Stimulated activated memory B cell treated with anti-CD40 and anti-IgM and Interleukin-4, amounts not matched to agents 10 μg/mL and 1 μg/mL and 100 μg/mL, for 72 hours (primary cell): ENCODE measurements at regions not wholly inside any gene's neighbourhood (a gene's known extent, or its start where the extent isn't known, plus 50 kb on each side); places are given as distances from the start of the nearest gene placed in this dataset.

Experiments used
- ATAC-seq: fragments of 150-1000 bp; cut with Tn5 transposase; 2 replicates; pipeline ENCODE4 v1.10.0; 2021
- H3K27ac Mint-ChIP-seq: one replicate; pipeline ENCODE4 v1.8.0; 2022; ENCODE audit warnings: mild to moderate bottlenecking, mixed read lengths
- H3K27me3 Mint-ChIP-seq: one replicate; pipeline ENCODE4 v1.8.0; 2022; ENCODE audit warnings: mixed read lengths
- H3K36me3 Mint-ChIP-seq: one replicate; pipeline ENCODE4 v1.8.0; 2022; ENCODE audit warnings: mixed read lengths
- H3K4me1 Mint-ChIP-seq: one replicate; pipeline ENCODE4 v1.8.0; 2022; ENCODE audit warnings: mixed read lengths
- H3K4me3 Mint-ChIP-seq: one replicate; pipeline ENCODE4 v1.8.0; 2022; ENCODE audit warnings: mild to moderate bottlenecking, moderate library complexity, mixed read lengths
- H3K9me3 Mint-ChIP-seq: one replicate; pipeline ENCODE4 v1.8.0; 2022; ENCODE audit warnings: mixed read lengths

GRCh38 chr6:14450578-14450977, 333.0 kb downstream of the CD83 start:
- no peak for ATAC-seq
- no peaks in the 10 kb centered on the region for H3K27me3 Mint-ChIP-seq
- peaks cover 7% of the 10 kb centered on the region for H3K4me1 Mint-ChIP-seq
- peaks cover 9% of the 10 kb centered on the region for H3K9me3 Mint-ChIP-seq
- no peak overlapping the region for H3K27ac Mint-ChIP-seq
- no peak overlapping the region for H3K4me3 Mint-ChIP-seq
- peaks cover 32% of the 10 kb centered on the region for H3K36me3 Mint-ChIP-seq

- H3K9me3 Mint-ChIP-seq, result peaks cover 9% of the 10 kb centered on the region
- no peak overlapping the region for H3K27ac Mint-ChIP-seq
- no peak for ATAC-seq
- no peak overlapping the region for H3K4me3 Mint-ChIP-seq
- H3K36me3 Mint-ChIP-seq, result peaks cover 37% of the 10 kb centered on the region
- H3K27me3 Mint-ChIP-seq, result no peaks in the 10 kb centered on the region
- peaks cover 7% of the 10 kb centered on the region for H3K4me1 Mint-ChIP-seq
Measured at GRCh38 chr6:14451594-14452374, 334.2 kb downstream of the CD83 start.

- Mint-ChIP-seq H3K9me3 (peaks cover 6% of the 10 kb centered on the region), H3K36me3 (peaks cover 26% of the 10 kb centered on the region), H3K27ac (no peak overlapping the region), H3K27me3 (no peaks in the 10 kb centered on the region), H3K4me1 (peaks cover 7% of the 10 kb centered on the region), H3K4me3 (no peak overlapping the region)
- peak; percentile 39 for ATAC-seq
Measured at GRCh38 chr6:14452567-14453527, 335.3 kb downstream of the CD83 start.

- Mint-ChIP-seq H3K27me3 (no peaks in the 10 kb centered on the region), H3K36me3 (peaks cover 18% of the 10 kb centered on the region), H3K27ac (no peak overlapping the region), H3K4me3 (no peak overlapping the region), H3K4me1 (peaks cover 14% of the 10 kb centered on the region), H3K9me3 (no peaks in the 10 kb centered on the region)
- no peak for ATAC-seq
Measured at GRCh38 chr6:14453712-14454472, 336.3 kb downstream of the CD83 start.

GRCh38 chr6:14454473-14454775, 336.9 kb downstream of the CD83 start:
- H3K4me1 Mint-ChIP-seq, result peaks cover 14% of the 10 kb centered on the region

GRCh38 chr6:14455427-14455826, 337.9 kb downstream of the CD83 start:
- ATAC-seq, result no peak
- Mint-ChIP-seq H3K27ac (peak overlapping the region; percentile 27), H3K4me3 (no peak overlapping the region), H3K27me3 (no peaks in the 10 kb centered on the region), H3K4me1 (peaks cover 14% of the 10 kb centered on the region), H3K9me3 (no peaks in the 10 kb centered on the region), H3K36me3 (peaks cover 30% of the 10 kb centered on the region)

More at GRCh38 chr6:14454473-14454775, 336.9 kb downstream of the CD83 start:
- no peak for ATAC-seq
- H3K36me3 Mint-ChIP-seq, result peaks cover 22% of the 10 kb centered on the region
- H3K27ac Mint-ChIP-seq, result peak overlapping the region; percentile 47
- H3K27me3 Mint-ChIP-seq, result no peaks in the 10 kb centered on the region
- no peak overlapping the region for H3K4me3 Mint-ChIP-seq
- H3K9me3 Mint-ChIP-seq, result no peaks in the 10 kb centered on the region

- Mint-ChIP-seq H3K9me3 (no peaks in the 10 kb centered on the region), H3K4me3 (no peak overlapping the region), H3K27ac (peak overlapping the region; percentile 27), H3K4me1 (peaks cover 14% of the 10 kb centered on the region), H3K27me3 (no peaks in the 10 kb centered on the region), H3K36me3 (peaks cover 36% of the 10 kb centered on the region)
- ATAC-seq, result no peak
Measured at GRCh38 chr6:14455876-14456648, 338.5 kb downstream of the CD83 start.

- Mint-ChIP-seq H3K36me3 (peaks cover 33% of the 10 kb centered on the region), H3K27ac (no peak overlapping the region), H3K27me3 (no peaks in the 10 kb centered on the region), H3K9me3 (no peaks in the 10 kb centered on the region), H3K4me3 (no peak overlapping the region), H3K4me1 (peaks cover 14% of the 10 kb centered on the region)
- no peak for ATAC-seq
Measured at GRCh38 chr6:14456941-14457340, 339.4 kb downstream of the CD83 start.

- Mint-ChIP-seq H3K4me3 (no peak overlapping the region), H3K27me3 (no peaks in the 10 kb centered on the region), H3K36me3 (peaks cover 40% of the 10 kb centered on the region), H3K4me1 (peaks cover 6% of the 10 kb centered on the region), H3K9me3 (peaks cover 3% of the 10 kb centered on the region), H3K27ac (no peak overlapping the region)
- no peak for ATAC-seq
Measured at GRCh38 chr6:14458669-14459266, 341.2 kb downstream of the CD83 start.

GRCh38 chr6:14459315-14459714, 341.7 kb downstream of the CD83 start:
- Mint-ChIP-seq H3K4me3 (no peak overlapping the region), H3K9me3 (peaks cover 3% of the 10 kb centered on the region), H3K36me3 (peaks cover 40% of the 10 kb centered on the region), H3K4me1 (peaks cover 6% of the 10 kb centered on the region), H3K27ac (no peak overlapping the region), H3K27me3 (no peaks in the 10 kb centered on the region)
- ATAC-seq, result no peak

- no peaks in the 10 kb centered on the region for H3K27me3 Mint-ChIP-seq
- peaks cover 6% of the 10 kb centered on the region for H3K4me1 Mint-ChIP-seq
- no peak for ATAC-seq
- peaks cover 41% of the 10 kb centered on the region for H3K36me3 Mint-ChIP-seq
- H3K27ac Mint-ChIP-seq, result no peak overlapping the region
- H3K9me3 Mint-ChIP-seq, result peaks cover 6% of the 10 kb centered on the region
- H3K4me3 Mint-ChIP-seq, result no peak overlapping the region
Measured at GRCh38 chr6:14460556-14460955, 343.0 kb downstream of the CD83 start.

- peaks cover 6% of the 10 kb centered on the region for H3K4me1 Mint-ChIP-seq
- no peaks in the 10 kb centered on the region for H3K27me3 Mint-ChIP-seq
- H3K27ac Mint-ChIP-seq, result no peak overlapping the region
- peaks cover 11% of the 10 kb centered on the region for H3K9me3 Mint-ChIP-seq
- no peak overlapping the region for H3K4me3 Mint-ChIP-seq
- ATAC-seq, result no peak
- H3K36me3 Mint-ChIP-seq, result peaks cover 44% of the 10 kb centered on the region
Measured at GRCh38 chr6:14462135-14462534, 344.6 kb downstream of the CD83 start.

- H3K4me1 Mint-ChIP-seq, result peaks cover 6% of the 10 kb centered on the region
- no peak overlapping the region for H3K4me3 Mint-ChIP-seq
- peaks cover 11% of the 10 kb centered on the region for H3K9me3 Mint-ChIP-seq
- peaks cover 44% of the 10 kb centered on the region for H3K36me3 Mint-ChIP-seq
- H3K27me3 Mint-ChIP-seq, result no peaks in the 10 kb centered on the region
- H3K27ac Mint-ChIP-seq, result no peak overlapping the region
- no peak for ATAC-seq
Measured at GRCh38 chr6:14462566-14462965, 345.0 kb downstream of the CD83 start.

GRCh38 chr6:14463110-14463509, 345.5 kb downstream of the CD83 start:
- ATAC-seq, result no peak
- H3K9me3 Mint-ChIP-seq, result peaks cover 11% of the 10 kb centered on the region
- H3K4me3 Mint-ChIP-seq, result no peak overlapping the region
- peaks cover 5% of the 10 kb centered on the region for H3K4me1 Mint-ChIP-seq
- H3K27ac Mint-ChIP-seq, result no peak overlapping the region
- H3K36me3 Mint-ChIP-seq, result peaks cover 44% of the 10 kb centered on the region
- no peaks in the 10 kb centered on the region for H3K27me3 Mint-ChIP-seq
